NCI-H510A treated with DMSO at 0.1 percent for 48 hours (cell line): ENCODE measurements at regions not wholly inside any gene's neighbourhood (a gene's known extent, or its start where the extent isn't known, plus 50 kb on each side); places are given as distances from the start of the nearest gene placed in this dataset.

Source experiments
- DNase-seq: peaks from one replicate; lab custom pipeline; 2025; lab: John Stamatoyannopoulos, UW

DNA sequence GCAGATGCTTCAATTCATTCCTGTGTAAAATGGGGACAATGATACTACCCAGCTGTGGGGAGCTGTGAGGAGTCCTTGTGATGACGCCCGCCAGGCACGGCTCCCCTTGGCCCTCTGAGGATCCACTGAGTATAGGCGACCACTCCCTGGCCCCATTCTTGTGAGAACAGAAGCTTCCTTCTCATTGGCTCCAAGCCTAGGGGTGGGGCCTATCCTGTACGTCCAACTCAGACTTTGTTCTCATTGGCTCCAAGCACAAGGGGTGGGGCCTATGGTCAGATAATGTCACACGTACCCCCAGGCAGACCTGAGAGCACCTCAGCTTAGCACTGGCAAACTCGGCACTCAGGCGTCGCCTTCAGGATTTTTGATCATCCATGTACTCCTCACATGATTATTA lies 232.9 kb upstream of the MVB12B start:
- no peak for DNase-seq

DNA sequence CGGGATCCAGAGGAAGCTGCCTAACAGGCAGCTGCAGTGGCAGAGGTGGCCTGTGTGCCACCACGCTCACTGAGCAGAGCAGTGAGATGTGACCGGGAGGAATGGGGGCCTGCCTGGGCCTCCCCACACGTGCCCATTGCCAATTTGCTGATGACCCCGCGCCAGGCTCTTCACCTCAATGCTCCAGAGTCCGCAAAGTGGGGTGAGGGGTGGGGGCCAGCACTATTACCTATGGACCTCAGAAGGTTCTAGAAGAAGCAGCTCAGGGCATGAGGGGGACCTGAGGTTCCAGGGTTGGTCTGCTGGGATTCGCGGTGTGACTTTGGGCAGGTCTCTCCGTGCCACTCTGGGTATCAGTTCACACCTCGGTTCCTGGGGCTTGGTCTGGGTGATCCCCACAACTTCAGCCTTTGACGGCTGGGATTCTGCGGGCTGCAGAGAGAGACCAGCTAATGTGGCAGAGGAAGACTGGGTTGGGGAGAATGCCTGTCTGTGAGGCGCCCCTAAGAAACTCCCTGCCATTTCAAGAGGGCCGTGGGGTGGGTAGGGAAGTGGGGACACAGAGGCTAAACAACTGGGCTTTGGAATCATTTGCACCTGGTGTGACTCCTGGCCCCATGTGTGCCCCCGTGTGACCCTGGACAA lies 231.0 kb upstream of the MVB12B start:
- no peak for DNase-seq

DNA sequence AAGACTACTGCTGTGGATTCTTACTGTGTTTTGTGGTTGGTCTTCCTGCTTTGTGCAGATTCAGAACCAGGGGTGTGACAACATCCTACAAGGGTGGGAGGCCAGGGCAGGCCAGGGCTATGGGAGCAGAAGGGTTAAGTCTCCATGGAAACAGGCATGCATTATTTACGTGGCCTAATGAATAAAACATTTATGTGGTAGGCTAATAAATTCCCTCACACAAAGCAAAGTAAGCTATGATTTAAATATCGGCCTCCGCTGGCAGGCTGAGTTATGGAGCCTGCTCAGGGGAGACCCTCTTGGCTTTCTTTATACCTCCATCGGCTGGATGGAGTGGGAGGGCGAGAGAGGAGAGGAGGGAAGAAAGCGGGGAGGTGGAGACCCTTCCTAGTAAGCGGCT lies 230.3 kb upstream of the MVB12B start:
- DNase-seq: no peak

DNA sequence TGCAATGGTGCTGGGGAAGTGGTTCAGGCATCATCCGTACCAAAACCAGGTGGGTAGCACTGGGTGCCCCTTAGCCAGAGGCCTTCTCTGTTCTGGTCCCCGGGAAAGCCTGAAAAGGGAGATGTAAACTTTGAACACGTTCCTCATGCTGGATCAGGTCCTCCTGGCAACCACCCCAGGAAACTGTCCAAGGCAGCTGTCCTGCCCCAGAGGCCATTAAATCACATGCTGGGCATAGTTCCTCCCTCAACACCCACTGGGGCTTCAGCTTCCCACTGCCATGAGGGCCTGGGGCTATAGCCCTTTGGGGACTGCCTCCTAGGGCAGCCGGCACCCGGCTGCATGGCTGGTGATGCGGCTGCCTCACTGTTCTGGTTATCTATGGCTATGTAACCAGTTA lies 228.9 kb upstream of the MVB12B start:
- DNase-seq: no peak

DNA sequence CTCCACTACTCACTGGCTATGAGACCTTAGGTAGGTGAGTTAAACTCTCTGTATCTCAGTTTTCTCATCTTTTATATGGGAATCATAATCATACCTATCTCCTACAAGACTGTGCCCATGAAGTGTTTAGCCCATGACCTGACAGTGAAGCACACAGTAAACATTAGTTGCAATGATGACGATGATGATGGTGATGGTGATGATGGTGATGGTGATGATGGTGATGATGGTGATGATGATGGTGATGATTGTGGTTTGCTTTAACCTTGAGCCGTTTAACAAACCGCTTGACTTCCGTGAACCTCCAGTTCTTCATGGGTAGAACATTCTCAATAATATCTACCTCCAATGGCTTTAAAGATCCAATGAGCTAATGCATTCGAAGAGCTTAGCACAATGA lies 220.2 kb upstream of the MVB12B start:
- DNase-seq: no peak

DNA sequence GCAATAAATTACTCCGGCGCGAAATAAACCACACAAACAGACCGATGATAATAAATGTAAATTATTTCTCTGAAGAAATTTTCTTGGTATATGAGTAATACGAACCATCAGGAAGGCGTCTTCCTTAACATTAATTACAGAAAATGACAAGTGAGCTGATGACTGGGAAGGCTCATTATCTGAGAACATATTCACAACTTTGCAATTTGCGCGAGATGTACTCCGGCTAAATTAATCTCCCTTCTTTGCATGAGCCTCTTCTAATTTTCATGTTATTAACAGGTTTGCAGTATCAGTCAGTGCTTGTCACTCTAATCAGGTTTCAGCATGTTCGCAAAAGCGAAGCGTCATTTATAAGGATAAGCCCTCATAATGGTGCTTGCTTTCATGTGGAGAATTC lies 218.9 kb upstream of the MVB12B start:
- no peak for DNase-seq

DNA sequence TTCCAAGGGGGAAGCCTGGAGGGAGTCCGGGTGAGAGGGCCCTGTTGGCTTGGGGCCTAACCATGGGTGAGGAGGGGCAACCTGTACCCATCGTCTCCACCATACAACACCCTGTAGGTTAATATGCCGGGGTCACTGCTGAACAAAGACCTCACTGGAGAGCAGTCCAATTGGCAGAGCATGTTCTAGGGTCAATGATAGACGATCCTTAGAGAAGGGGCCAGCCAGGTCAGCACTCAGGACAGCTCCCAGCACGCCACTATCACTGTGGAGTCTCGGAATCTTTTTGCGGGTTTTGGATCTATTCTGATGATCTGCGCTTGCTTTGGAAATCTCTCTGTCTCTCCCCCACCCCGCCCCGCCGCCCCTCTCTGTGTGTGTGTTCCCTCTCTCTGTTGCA lies 218.4 kb upstream of the MVB12B start:
- no peak for DNase-seq

DNA sequence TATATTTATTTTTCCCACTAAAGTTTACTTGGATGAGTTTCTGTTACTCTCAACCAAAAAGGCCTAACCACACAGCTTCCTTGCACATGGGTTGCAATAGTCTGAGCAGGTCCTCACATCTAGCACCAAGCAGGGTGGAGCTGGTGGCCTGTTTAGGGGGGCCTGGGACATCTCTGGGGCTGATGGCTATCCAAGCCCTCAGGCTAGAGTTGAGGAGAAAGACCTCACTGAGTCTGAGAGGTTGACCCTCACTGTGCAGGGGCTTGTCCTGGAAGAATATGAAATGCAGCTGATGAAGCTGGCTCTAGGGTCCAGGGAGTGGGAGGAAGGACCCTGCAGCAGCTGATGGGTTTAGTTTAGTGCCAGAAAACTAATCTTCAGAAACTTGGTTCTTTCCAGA lies 217.1 kb upstream of the MVB12B start:
- DNase-seq: no peak

DNA sequence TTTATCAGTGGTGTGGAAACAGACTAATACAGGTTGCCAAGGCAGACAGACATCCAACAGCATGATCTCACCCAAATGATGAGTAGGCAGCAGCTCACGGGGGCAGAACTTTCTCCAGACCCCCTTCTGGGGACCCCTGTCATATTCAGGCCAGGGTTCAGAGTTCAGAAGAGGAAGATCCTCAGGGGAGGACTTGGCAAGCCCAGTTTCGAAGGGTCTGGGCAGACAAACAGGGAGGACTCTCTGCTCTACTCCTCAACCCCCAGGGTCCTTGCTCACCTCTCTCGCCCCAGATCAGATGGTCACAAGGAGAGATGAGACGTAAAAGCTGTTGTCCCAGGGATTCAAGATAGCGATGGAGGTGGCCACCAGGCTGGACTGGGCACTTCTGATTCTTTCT lies 215.1 kb upstream of the MVB12B start:
- no peak for DNase-seq

DNA sequence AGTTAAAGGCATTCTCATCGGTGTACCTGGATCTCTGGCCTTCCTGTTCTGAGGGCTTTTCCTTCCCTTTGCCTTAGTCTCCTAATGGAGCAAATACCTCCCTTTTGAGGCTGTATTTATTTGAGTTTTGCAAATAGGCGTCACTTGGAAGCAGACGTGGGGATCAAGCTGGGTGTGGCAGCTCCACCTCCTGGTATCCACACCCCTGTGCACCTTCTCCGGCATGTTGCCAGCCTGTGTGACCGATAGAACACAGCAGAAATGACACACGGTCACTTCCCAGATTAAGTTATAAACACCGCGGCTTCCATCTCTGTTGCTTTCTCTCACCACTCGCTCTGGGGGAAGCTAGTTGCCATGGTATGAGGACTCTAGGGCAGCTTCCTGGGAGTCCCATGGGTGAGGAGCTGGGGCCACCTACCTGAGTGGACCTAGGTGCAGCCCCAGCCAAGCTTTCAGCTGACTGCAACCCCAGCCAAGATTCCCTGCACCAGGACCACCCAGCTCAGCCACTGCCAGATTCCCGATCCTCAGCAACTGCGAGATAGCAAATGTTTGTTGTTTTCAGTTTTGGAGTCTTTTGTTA lies 214.4 kb upstream of the MVB12B start:
- no peak for DNase-seq

DNA sequence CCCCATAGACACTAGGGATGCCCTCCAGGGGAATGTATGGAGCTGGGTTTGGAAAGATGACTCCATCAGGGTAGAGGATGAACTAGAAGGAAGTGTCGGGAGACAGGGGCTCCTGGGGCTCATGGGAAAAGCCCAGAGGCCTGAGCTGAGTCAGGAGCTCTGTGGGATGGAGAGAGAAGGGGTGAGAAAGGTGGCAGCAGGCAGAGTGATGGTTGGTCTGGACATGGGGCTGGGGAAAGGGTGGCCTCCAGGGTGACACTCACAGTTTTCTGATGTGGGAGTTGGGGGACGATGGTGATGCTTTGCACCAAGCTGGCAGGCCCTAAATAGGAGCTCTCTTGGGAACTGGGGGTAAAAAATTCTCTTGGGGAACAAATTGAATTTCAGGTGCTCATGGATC lies 213.5 kb upstream of the MVB12B start:
- DNase-seq: no peak

DNA sequence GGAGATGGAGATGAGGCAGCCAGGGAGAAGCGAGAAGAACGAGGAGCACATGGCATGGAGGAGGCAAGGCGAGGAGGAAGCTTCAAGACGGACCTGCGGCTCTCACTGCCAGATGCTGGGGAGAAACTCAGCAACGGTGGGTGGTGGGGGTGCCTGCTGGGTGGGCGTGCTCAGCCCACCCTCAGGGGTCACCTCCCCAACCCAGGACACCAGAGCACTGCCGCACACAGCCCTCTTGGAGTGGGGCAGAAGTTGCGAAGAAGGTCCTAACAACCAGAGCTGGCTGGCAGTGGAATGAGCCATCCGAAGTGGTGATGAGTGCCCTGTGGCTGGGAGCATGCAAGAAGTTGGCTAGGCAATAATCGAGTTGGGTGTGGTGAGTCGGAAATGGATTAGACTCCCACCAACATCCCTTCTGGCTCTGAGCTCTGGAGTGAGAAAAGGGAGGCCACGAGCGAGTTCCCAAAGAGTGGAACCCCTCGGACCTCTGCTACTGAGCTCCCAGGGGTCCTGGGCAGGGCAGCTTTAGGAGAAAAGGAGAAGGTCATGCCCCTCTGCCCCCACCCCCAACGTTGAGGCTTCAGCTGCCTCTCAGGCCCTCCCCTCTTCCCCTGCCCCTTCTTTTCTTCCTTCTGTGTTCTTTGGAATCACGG lies 212.7 kb upstream of the MVB12B start:
- DNase-seq: no peak

DNA sequence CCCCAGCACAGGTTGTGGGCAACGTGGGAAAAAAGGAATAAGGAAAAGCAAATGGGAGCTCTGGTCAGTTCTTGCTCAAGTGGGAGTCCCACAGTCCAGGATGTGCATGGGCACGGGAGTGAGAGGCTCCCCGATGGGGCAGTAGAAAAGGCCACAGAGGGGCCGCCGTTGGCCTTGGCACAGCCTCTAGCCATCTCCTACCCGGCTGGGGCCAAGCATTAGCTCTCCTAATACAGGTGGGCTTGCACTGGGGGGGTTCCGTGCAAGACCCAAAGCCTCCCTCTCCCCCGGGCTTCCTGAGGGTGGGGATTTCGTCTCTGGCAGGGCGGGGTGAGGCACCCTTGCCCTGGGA lies 212.2 kb upstream of the MVB12B start:
- DNase-seq: no peak

DNA sequence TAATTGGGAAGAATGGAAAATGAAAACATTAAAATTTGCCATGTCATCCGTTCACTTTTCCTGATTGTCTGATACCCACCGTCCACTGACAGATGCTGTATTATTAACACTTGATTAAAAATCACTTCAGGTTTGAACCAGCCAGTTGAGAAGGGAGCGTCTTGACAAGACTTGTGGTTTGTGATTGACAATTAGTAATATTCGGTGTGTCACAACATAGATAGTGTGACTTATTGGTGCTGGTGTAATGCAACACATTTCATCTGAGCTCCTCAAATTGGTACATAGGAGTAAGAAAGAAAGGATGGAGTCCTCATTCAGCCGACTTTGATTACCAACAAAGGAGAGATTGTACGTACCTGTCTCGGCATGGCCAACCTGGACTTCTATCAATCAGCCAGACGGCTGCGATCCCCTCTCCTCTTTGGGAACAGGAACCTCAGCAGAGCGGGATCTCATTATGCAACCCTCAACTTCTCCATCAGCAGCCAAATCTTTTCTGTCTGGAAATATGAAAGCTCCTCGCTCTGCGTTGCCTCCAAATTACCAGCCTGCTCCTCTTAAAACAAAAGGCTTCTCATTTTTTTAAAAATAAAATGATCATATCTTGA lies 211.7 kb upstream of the MVB12B start:
- DNase-seq: no peak

DNA sequence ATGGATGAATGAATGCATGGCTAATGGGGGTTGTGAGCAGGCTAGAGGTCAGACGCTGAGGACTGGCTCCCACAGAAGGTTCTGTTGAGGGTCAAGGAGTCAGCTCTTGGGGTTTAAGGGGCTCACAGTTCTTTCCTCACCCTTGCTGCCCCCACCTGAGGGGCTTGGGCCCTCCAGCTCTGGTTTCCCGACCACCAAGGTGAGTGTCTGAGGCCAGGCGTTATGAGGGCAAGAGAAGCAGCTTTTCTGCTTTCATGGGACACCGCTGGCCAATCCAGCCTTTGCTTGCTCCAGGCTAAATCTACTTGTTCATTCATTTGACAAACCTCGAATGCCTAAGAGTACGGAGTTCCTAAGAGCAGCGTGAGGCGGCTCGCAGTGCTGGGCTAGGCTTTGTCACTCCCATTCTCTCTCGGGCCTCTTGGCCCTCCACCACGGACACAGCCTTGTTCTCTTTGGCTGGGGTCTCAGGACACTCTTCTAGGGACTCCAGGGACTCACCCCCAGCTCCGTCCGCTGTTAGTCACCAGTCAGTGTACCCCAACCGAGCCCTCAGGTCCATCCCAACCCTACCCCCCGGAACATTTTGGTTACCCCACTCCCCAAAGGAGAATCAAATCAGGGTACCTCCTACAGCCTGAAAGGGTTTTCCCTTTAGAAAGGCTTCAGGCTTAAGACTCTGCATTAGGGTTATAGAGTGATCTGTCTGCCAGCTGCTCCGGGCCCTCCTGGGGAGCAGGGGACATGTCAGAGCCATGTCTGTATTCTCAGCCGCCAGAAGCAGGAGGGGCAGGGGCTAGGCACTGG lies 210.1 kb upstream of the MVB12B start:
- DNase-seq: no peak

DNA sequence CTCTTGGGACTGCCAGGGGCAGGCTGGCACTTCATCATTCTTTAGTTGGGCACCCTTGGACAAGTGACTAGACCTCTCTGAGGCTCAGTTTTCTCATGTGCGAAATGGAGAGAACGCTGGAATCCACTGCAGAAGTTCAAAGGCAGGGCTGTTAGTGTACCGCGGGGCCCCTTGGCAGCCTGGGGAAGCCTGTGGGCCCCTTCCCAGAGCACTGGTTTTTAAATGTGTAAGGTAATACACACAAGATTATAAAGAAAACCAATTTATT lies 209.5 kb upstream of the MVB12B start:
- DNase-seq: no peak

DNA sequence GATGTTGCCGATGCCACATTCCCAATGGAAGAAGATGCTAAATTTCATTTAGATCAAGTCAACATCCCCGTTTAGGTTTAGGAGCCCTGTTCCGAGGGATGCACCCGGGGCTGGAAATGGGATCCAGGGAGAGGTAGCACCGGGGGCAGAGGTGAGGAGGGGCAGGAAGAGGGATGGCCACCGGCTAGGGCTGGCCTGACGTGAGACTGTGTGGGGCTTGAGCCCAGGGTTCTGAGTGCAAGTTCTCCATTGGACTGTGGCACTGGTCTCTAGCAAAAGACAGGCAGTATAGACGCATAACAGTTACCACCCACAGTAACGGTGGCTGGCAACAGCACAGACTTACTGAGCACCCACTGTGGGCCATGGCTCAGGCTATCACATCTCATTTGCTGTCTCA lies 209.0 kb upstream of the MVB12B start:
- no peak for DNase-seq

DNA sequence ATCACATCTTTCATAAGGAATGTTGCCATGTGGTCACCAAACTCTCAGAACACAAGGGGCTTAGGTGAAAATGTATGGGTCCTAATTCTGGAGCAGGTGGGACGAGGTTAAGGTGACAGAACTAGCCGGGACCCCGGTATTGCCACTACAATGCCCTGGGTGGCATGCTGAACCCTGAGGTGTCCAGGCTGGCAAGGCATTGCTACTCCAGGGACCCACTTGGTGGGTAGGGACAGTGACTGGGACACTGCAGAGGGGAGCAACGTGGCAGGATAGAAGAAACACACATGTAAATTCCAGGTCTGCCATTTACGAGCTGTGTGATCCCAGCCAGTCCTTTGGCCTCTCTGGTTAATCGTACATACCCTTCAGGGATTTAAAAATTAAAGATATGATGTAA lies 206.9 kb upstream of the MVB12B start:
- no peak for DNase-seq

DNA sequence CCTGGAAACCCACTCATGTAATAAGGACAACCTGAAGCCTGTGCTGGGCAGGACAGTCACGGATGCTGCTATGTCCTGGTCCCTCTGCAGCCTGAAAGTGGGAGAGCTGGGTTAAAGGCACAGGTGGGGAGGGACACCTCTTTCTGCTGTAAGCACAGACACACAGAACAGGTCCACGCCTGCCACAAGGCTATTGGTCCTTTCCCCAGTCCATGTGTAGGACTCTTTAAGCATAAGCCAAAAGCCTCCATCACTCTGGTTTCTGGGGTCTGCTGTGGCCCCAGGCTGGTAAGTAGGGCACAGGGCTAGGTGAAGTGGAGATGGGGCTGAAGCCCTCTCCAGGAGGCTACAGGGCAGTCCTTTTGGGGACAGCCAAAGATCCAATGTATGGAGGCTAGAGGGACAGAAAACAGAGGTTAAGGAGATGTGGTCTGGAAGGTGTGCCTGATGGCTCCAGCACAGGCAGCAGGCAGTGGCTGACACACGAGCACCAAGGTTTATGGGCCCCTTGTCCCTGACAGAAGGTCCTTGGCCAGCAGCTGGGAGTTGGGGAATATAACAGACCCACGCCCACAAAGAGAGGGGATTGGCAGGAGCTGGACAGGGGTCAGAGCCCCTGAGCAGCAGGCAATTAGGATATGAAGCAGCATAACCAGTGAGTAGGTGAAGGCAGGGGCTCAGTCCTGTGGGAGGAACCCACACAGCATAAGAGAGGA lies 203.6 kb upstream of the MVB12B start:
- no peak for DNase-seq

DNA sequence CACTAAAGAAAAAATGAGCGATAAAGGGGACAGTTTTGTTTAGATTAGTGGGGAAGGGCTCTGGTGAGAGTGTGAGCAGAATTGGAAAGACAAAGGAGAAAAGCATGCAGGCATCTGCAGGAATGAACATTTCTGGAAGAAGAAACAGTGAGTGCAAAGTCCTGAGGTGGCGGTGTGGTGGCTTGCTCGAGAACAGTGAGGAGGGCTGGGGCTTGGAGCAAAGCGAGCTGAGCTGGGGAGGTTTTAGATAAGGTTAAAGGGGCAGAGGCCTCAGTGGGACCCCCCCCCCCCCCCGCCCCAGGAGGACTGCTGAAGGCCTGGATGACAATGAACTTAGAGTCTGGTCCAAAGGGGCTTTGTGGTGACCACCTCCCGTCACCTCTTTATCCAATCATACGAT lies 202.7 kb upstream of the MVB12B start:
- no peak for DNase-seq

DNA sequence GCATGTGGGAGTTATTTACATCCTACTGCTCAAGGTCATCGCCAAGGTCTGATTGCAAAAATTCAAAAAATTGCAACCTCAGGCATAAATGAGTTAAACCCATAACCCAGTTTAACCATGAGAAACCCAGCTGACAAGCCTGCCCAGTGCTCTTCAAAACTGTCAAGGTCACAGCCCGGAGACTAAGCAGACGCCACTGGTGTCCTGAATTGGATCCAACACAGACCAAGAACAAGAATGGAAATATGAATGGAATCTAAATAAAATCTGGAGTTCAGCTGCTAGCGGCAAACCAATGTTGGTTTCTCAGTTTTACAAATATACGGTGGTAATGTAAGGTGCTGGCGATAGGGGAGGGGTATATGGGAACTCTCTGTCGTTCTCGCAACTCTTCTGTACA lies 201.5 kb upstream of the MVB12B start:
- DNase-seq: no peak

DNA sequence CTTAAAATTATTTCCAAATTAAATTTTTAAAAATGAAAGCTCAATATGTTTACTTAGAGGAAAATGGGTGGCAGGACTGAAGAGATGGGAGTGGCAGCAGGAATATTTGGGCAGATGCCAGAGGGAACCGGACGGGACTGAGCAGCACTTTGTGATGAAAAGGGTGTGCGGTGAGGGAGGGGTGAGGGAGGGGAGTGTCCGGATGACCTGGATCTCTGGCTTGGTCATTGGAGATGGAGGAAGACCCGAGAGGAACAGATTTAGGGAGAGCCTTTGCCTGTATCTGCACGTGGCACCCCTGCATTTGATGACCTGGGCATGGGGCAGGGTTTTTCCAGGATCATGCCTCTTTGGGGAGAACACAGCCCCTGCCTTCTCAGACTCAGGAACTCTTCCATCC lies 201.1 kb upstream of the MVB12B start:
- DNase-seq: no peak
